Right ventricle myocardium inferior (tissue), 1 donor: ENCODE measurements at regions not wholly inside any gene's neighbourhood (a gene's known extent, or its start where the extent isn't known, plus 50 kb on each side); places are given as distances from the start of the nearest gene placed in this dataset.

Experiments used
- ATAC-seq: fragments of 200-7000 bp; cut with Tn5 transposase; one replicate; pipeline ENCODE4 v1.9.1; 2020; ENCODE audit warnings: mild to moderate bottlenecking, moderate library complexity
- DNase-seq: peaks from one replicate; pipeline ENCODE4 v3.0.0; 2021; ENCODE audit errors: missing footprints
- intact Hi-C: fragments of 100-400 bp; cut with DNase I; formaldehyde crosslinking; loops from one replicate; pipeline ENCODE4 v1.11.0; 2022
- donor health status: DM: no; HTN: yes; CAD: no; lungs with severe emphysema.

- DNase-seq (no peak), ATAC-seq (no peak)
- intact Hi-C loops = no loop called here
Observed at GRCh38 chr4:81988178-81988577, 385.6 kb downstream of the HNRNPD start.

DNA sequence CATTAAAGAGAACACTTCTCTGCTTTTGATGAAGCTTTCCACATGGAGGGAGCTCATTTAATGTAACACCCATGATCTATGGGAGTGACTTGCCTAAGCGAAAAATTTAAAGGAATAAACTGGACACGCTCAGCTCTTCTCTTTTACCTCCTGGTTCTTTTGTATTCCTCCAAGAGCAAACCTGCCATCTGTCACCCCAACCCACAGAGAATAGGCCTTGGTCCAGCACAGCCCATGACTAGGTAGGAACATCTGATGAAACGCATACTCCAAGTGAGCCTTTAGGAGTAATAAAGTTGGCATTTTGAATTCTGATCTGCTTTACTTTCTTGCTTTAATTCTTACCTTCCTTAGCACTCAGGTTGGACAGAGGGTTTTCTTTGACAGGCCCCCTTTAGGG lies 389.0 kb downstream of the HNRNPD start:
- no peak for DNase-seq
- intact Hi-C loops = no loop called here
- ATAC-seq = no peak

DNA sequence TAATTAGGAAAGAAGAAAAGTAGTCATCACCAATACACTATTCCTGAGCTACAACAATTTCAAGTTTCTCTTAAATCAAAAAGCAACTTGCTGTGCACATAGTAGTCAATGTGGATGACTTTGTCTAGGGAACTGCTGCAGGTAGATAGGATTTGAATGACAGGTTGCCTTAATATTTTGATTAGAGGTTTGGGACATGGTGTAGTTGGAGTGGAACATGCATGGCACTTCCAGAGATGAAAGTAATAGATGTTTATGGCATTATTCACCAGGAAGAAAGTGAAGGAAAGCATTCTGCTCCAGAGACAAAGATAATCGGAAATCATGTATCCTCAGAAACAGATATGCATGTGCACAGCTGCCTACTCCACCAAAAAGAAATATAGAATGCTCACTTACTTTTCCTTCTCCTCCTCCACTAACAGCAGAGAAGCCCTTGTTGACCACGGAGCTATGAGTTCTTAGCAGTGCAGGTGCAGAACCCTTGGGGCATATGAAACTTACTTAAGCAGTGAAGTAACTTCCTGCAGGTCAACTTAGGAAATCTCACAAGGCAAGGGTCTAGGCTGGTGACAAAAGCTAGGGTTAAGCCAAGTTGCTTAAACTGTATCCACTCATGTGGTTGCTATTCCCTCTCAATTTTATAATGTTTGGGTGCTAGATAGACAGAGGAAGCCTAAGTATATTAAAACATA lies 390.8 kb downstream of the HNRNPD start:
- no peak for DNase-seq
- no peak for ATAC-seq
- intact Hi-C loops = no loop called here

DNA sequence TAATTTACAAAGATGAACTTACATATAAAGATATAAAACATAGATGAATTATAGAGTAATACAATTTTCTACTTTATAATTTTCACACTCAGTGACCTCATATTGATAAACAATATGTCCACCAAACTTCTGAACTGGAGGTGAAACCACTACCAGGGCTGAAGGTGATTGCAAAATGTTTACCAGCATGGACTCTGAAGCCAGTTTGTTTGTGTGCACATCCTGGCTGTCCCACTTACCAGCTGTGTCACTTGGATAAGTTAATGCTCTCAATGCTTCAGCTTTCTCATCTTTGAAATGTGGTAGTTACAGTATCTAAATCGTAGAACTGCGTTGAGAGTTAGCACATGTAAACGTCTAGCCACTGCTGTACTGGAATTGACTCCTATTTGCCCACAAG lies 392.6 kb downstream of the HNRNPD start:
- intact Hi-C loops = no loop called here
- ATAC-seq = no peak
- no peak for DNase-seq

GRCh38 chr4:81974523-81974922 lies 399.3 kb downstream of the HNRNPD start:
- ATAC-seq = no peak
- no peak for DNase-seq
- intact Hi-C loops = no loop called here

DNA sequence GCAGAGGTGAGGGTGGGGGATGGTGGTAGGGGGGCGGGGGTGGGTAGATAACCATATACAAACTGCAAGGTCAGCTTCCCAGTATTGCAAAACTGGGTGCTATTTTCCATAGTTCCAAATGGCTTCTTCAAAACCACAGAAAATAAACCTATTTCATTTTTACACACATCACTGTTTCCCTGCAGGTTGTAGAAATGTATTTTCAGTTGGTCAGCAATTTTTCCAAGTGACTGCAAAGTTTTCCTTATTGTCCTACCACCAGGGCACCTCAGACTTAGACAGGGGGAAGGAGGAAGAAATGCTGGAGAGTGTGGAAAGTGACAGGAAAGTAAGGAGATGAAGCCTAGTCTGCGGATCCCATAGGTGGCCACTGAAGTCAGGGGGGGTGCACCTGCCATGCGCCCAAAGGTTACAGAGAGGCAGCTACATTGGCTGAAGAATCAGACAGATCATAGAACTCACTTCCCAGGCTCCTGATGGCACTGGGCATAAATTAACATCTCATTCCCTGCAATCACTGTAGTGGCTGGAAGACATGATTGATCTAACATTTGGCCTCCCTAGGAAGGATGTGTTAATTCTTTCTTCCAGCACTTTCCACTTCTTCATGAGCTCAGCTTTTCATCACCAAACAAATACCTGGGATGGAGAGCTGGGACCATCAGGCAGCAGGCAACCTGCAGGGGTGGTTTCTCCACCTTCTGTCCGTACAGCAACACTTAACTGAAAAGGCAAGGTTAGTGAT lies 402.0 kb downstream of the HNRNPD start:
- DNase-seq = no peak
- intact Hi-C loops = no loop called here
- no peak for ATAC-seq

DNA sequence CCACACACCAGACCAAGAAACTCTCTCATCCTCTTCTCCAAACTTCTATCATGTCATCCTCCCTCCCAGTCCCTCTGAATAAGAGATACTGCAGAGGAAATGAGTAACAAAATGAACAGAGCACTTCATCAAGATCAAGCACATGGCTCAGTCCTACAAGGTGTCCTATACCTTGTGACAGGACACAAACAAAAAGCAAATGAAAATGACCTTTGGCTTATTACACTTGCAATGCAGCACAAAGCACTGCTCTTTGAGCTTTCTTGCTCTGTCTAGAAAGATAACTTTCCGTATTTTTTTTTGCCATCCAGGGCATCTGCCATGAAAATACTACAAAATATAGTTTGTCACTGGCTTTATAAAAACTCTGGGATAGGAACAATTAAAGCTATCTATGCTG lies 402.7 kb downstream of the HNRNPD start:
- intact Hi-C loops = no loop called here
- ATAC-seq = no peak
- no peak for DNase-seq

DNA sequence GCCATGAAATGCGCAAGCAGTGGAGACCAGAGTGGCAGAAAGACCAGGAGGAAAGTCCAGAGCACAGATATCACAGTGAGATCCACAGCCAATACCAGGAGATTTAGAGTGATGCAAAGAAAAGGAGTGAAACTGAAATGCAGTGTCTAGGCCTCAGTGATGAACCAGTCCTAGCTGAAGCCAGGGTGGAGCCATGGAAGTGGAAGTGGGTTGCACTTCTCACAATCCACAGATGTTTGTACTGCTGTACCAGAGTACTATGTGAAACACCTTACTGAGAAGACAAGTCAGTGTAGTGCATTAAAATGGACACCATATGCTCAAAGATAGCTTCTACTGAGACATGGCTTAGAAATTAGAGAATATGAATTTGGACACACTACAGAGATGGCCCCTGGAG lies 403.3 kb downstream of the HNRNPD start:
- intact Hi-C loops = no loop called here
- ATAC-seq (no peak), DNase-seq (no peak)

- no peak for DNase-seq
- intact Hi-C loops = no loop called here
Observed at GRCh38 chr4:81966676-81967075, 407.1 kb downstream of the HNRNPD start.

DNA sequence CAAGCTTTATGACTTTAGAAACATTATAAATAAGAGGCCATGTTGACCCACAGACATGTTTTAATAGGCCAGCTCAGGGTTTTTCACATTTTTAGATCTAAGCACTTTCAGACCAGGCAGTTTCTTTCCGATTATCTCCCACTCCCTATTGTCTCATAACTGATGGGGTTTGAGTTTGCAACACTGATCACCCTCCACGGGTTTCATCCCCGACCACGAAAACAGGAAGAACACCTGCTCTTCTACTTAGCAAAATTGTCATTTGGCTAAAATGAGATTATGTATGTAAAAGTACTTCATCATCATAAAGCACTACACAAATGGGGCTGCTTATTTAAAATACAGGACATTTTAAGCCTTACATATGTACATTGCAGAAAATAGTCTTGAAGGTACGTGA lies 407.9 kb downstream of the HNRNPD start:
- DNase-seq (no peak), ATAC-seq (no peak)
- intact Hi-C loops = no loop called here

More at GRCh38 chr4:81966676-81967075, 407.1 kb downstream of the HNRNPD start:
- ATAC-seq = no peak

GRCh38 chr4:81965454-81965853 lies 408.3 kb downstream of the HNRNPD start:
- no peak for DNase-seq
- no peak for ATAC-seq
- intact Hi-C loops = no loop called here

DNA sequence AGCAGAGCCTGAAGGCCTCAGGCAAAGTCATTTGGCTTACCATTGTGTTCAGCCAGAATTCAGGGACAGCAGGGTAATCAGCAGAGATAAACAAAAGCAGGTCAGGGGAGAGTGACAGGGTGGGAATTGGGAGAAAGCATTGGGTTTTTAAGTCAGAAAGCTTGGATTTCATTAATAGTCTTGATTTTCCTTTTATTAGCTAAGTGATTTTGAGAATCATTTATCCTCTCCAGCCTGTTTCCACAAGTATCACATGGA lies 410.1 kb downstream of the HNRNPD start:
- intact Hi-C loops = no loop called here
- DNase-seq = no peak
- ATAC-seq = no peak

GRCh38 chr4:81963015-81963762 lies 410.6 kb downstream of the HNRNPD start:
- DNase-seq (no peak), ATAC-seq (no peak)
- intact Hi-C loops = no loop called here

DNA sequence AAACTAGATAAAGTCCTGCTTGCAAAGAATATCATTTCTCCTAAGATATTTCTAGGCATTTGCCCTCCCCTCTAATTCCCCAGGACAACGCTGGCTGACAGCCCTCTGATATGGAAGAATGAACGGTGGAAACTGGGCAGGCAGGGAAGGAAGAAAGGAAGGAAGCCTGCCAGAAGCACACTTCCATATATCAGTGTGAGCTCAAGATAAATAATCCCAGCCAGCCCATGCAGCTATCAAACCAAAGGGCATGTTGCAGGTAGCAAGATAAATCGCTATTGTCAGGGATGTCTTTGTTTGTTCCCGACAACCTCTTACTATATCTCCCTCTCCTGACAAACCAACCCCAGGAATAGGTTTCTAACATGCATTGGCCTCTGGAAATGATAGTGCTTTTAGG lies 412.8 kb downstream of the HNRNPD start:
- ATAC-seq (no peak), DNase-seq (no peak)

DNA sequence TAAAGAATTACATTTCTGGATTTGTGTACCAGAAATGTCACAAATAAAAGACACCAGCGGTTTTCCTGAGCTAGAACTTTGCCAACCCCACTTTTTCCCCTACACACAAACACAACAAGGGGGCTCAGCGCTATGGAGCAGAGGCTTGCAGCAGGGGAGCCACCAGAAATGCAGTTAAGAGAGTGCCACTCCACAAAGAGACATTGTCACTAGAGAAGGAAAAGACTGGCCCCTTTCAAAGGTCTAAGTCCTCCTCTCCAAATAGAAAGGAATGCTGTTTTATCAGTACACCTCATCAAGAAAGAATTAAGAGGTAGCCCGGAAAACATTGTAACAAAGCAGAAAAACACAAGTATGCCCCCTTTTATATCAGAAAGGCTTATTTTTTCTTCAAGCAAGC lies 419.5 kb downstream of the HNRNPD start:
- no peak for DNase-seq
- ATAC-seq = no peak
- intact Hi-C loops = no loop called here

More for the DNA sequence above, 412.8 kb downstream of the HNRNPD start:
- intact Hi-C loops = no loop called here

- intact Hi-C loops = no loop called here
- DNase-seq = no peak
- no peak for ATAC-seq
Observed at GRCh38 chr4:81951891-81952455, 421.8 kb downstream of the HNRNPD start.

DNA sequence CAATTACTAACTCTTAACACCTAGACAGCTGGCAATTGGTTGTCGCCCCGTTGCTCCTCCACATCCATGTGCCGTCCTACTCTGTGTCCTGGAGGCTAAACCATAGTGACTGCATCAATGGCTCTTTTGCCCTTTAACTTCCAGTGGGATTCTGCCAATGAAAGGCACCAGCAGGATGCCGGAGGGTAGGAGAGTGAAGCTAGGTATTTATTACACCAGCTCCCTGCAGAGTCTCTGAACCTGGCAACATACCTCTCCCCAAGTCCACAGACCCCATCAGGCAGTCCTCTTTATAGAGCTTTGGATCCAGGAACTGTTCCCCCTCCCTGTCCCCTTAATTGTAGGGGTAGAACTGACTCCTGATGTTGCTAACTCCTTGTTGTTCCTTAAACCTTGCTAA lies 426.8 kb downstream of the HNRNPD start:
- ATAC-seq (no peak), DNase-seq (no peak)
- intact Hi-C loops = no loop called here

DNA sequence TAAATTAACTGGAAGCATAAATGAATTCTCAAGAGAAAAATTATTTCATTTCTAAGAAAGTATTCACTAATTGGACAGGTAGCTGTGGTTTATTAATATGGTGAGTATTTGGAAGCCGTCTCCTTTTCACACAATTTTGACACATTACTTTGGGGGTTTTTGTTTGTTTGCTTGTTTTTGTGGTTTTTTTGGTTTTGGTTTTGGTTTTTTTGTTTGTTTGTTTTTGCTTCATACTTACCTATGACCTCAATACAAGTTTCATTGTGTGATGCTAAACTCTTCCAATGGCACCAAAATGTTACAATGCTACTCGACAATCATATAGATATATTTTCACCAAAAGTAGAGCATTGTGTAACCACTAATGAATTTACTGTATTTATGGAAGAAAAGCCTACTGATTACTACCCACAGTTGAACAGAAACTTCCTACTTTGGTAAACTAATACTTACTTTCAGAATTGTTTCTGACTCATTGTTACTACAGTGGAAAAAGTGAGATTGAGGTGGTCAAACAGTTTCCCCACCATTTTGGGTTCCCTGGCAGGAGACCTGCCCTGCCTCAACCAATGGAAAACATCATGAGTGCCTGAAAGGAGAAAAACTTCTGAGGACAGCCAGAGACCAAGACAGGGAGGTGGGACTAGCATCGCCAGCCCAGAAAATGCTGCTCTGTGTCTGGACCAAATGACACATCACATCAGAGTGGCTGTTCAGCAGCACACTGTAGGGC lies 443.1 kb downstream of the HNRNPD start:
- intact Hi-C loops = no loop called here

GRCh38 chr4:81923140-81923539 lies 450.7 kb downstream of the HNRNPD start:
- DNase-seq = no peak
- intact Hi-C loops = no loop called here

More for the DNA sequence above, 443.1 kb downstream of the HNRNPD start:
- ATAC-seq (no peak), DNase-seq (no peak)

More at GRCh38 chr4:81923140-81923539, 450.7 kb downstream of the HNRNPD start:
- ATAC-seq = no peak
